Stomach smooth muscle (tissue), 2 donors: ENCODE measurements at regions not wholly inside any gene's neighbourhood (a gene's known extent, or its start where the extent isn't known, plus 50 kb on each side); places are given as distances from the start of the nearest gene placed in this dataset.
"Not testable (repeated sequence)": the region's sequence is repeated elsewhere in the genome, so short reads cannot be mapped to it uniquely, and the experiment has no call there.

Experiments
- H3K27ac ChIP-seq: one replicate; pipeline ENCODE4 v1.7.0; 2013; ENCODE audit warnings: mild to moderate bottlenecking, low read length, inconsistent platforms
- H3K27me3 ChIP-seq, 2 donors: one replicate each; pipeline ENCODE4 v1.7.0; 2013; ENCODE audit warnings: low read length in 2 of 2; ENCODE audit not compliant: insufficient read depth in 2 of 2, control insufficient read depth in 1 of 2
- H3K36me3 ChIP-seq, 2 donors: one replicate each; pipeline ENCODE4 v1.7.0; 2013; ENCODE audit warnings: low read length in 2 of 2; ENCODE audit not compliant: control insufficient read depth in 2 of 2, insufficient read depth in 2 of 2
- H3K4me1 ChIP-seq: one replicate; pipeline ENCODE4 v1.7.0; 2013; ENCODE audit warnings: low read length; ENCODE audit not compliant: control insufficient read depth, insufficient read depth
- H3K4me3 ChIP-seq, 2 donors: one replicate each; pipeline ENCODE4 v1.7.0; 2013; ENCODE audit warnings: low read length in 2 of 2
- H3K9ac ChIP-seq, 2 donors: one replicate each; pipeline ENCODE4 v1.7.0; 2013; ENCODE audit warnings: low read length in 2 of 2, mild to moderate bottlenecking in 1 of 2
- H3K9me3 ChIP-seq, 2 donors: one replicate each; pipeline ENCODE4 v1.7.0; 2013; ENCODE audit warnings: low read length in 2 of 2; ENCODE audit not compliant: control insufficient read depth in 2 of 2
- donor health status: healthy.
- donor health status: Pancreatic carcinoma.

- no peak overlapping the region for H3K27ac ChIP-seq
- no peaks in the 10 kb centered on the region for H3K36me3 ChIP-seq
- H3K27me3 ChIP-seq, result no peaks in the 10 kb centered on the region
- peaks cover 0 to 3% of the 10 kb centered on the region in 2 donors for H3K9me3 ChIP-seq
- no peaks in the 10 kb centered on the region for H3K4me1 ChIP-seq
- H3K4me3 ChIP-seq, result no peak overlapping the region
- H3K9ac ChIP-seq, result no peak overlapping the region
Measured at GRCh38 chr7:67917437-67917755, 920.8 kb downstream of the TYW1 start.

- H3K4me3 ChIP-seq, result no peak overlapping the region
- H3K36me3 ChIP-seq, result no peaks in the 10 kb centered on the region
- peaks cover 0 to 3% of the 10 kb centered on the region in 2 donors for H3K9me3 ChIP-seq
- H3K27ac ChIP-seq, result no peak overlapping the region
- no peaks in the 10 kb centered on the region for H3K4me1 ChIP-seq
- H3K27me3 ChIP-seq, result no peaks in the 10 kb centered on the region
- H3K9ac ChIP-seq, result no peak overlapping the region
Measured at GRCh38 chr7:67918158-67918557, 921.5 kb downstream of the TYW1 start.

GRCh38 chr7:67923286-67923685 is 926.7 kb downstream of the TYW1 start:
- H3K36me3 ChIP-seq, result no peaks in the 10 kb centered on the region
- H3K9me3 ChIP-seq, result peaks cover 0 to 2% of the 10 kb centered on the region in 2 donors
- H3K4me1 ChIP-seq, result peaks cover 2% of the 10 kb centered on the region
- H3K27ac ChIP-seq, result no peak overlapping the region
- no peak overlapping the region for H3K9ac ChIP-seq
- H3K27me3 ChIP-seq, result no peaks in the 10 kb centered on the region
- no peak overlapping the region for H3K4me3 ChIP-seq

- H3K27me3 ChIP-seq, result no peaks in the 10 kb centered on the region
Measured at GRCh38 chr7:67928141-67928540, 931.5 kb downstream of the TYW1 start.

GRCh38 chr7:67936447-67936846 is 939.8 kb downstream of the TYW1 start:
- H3K4me3 ChIP-seq, H3K36me3 ChIP-seq, H3K9ac ChIP-seq, H3K4me1 ChIP-seq, H3K27me3 ChIP-seq, H3K9me3 ChIP-seq, H3K27ac ChIP-seq: not testable (repeated sequence)

More at GRCh38 chr7:67928141-67928540, 931.5 kb downstream of the TYW1 start:
- Histone ChIP-seq H3K4me3 (no peak overlapping the region), H3K9ac (no peak overlapping the region), H3K4me1 (peaks cover 4% of the 10 kb centered on the region), H3K27ac (no peak overlapping the region), H3K9me3 (no peaks in the 10 kb centered on the region), H3K36me3 (no peaks in the 10 kb centered on the region)

GRCh38 chr7:67940400-67940799 is 943.8 kb downstream of the TYW1 start:
- no peaks in the 10 kb centered on the region for H3K27me3 ChIP-seq
- H3K4me3 ChIP-seq, result no peak overlapping the region
- no peaks in the 10 kb centered on the region for H3K36me3 ChIP-seq
- peaks cover 5% of the 10 kb centered on the region for H3K4me1 ChIP-seq
- H3K9ac ChIP-seq, result no peak overlapping the region
- no peak overlapping the region for H3K27ac ChIP-seq
- no peaks in the 10 kb centered on the region for H3K9me3 ChIP-seq

- Histone ChIP-seq H3K4me1 (no peaks in the 10 kb centered on the region), H3K36me3 (no peaks in the 10 kb centered on the region), H3K27me3 (no peaks in the 10 kb centered on the region), H3K9ac (no peak overlapping the region), H3K9me3 (no peaks in the 10 kb centered on the region), H3K27ac (no peak overlapping the region), H3K4me3 (no peak overlapping the region)
Measured at GRCh38 chr7:67947191-67947590, 950.6 kb downstream of the TYW1 start.

GRCh38 chr7:67947646-67948045 is 951.0 kb downstream of the TYW1 start:
- H3K27ac ChIP-seq, result no peak overlapping the region
- H3K27me3 ChIP-seq, result no peaks in the 10 kb centered on the region
- H3K4me3 ChIP-seq, result no peak overlapping the region
- no peaks in the 10 kb centered on the region for H3K4me1 ChIP-seq
- no peaks in the 10 kb centered on the region for H3K36me3 ChIP-seq
- H3K9ac ChIP-seq, result no peak overlapping the region
- H3K9me3 ChIP-seq, result no peaks in the 10 kb centered on the region

- Histone ChIP-seq H3K27me3 (no peaks in the 10 kb centered on the region), H3K27ac (no peak overlapping the region), H3K4me1 (no peaks in the 10 kb centered on the region), H3K9me3 (no peaks in the 10 kb centered on the region), H3K36me3 (no peaks in the 10 kb centered on the region), H3K9ac (no peak overlapping the region), H3K4me3 (no peak overlapping the region)
Measured at GRCh38 chr7:67950321-67951083, 953.9 kb downstream of the TYW1 start.

GRCh38 chr7:67955061-67955460 is 958.4 kb downstream of the TYW1 start:
- no peak overlapping the region for H3K4me3 ChIP-seq
- H3K9me3 ChIP-seq, result no peaks in the 10 kb centered on the region
- H3K27ac ChIP-seq, result no peak overlapping the region
- H3K27me3 ChIP-seq, result no peaks in the 10 kb centered on the region
- no peaks in the 10 kb centered on the region for H3K4me1 ChIP-seq
- no peaks in the 10 kb centered on the region for H3K36me3 ChIP-seq
- H3K9ac ChIP-seq, result no peak overlapping the region

GRCh38 chr7:67962863-67963262 is 966.2 kb downstream of the TYW1 start:
- no peak overlapping the region for H3K27ac ChIP-seq
- no peak overlapping the region for H3K4me3 ChIP-seq
- H3K9me3 ChIP-seq, result peaks cover 0 to 3% of the 10 kb centered on the region in 2 donors
- no peaks in the 10 kb centered on the region for H3K4me1 ChIP-seq
- no peaks in the 10 kb centered on the region for H3K27me3 ChIP-seq
- no peaks in the 10 kb centered on the region for H3K36me3 ChIP-seq
- H3K9ac ChIP-seq, result no peak overlapping the region
